HEK293T (cell line): ENCODE measurements at regions not wholly inside any gene's neighbourhood (a gene's known extent, or its start where the extent isn't known, plus 50 kb on each side); places are given as distances from the start of the nearest gene placed in this dataset.

Experiments used
- ARNT ChIP-seq: fragments of 450-650 bp; IDR thresholded peaks from 2 replicates; pipeline ENCODE4 v1.6.1; 2017; ENCODE audit warnings: mild to moderate bottlenecking
- FOXA1 ChIP-seq: fragments of 450-650 bp; IDR thresholded peaks from 2 replicates; pipeline ENCODE4 v1.6.1; 2016; ENCODE audit warnings: mild to moderate bottlenecking
- FOXK2 ChIP-seq: fragments of 450-650 bp; IDR thresholded peaks from 2 replicates; pipeline ENCODE4 v1.6.1; 2016; ENCODE audit warnings: mild to moderate bottlenecking
- FOXM1 ChIP-seq: fragments of 450-650 bp; IDR thresholded peaks from 2 replicates; pipeline ENCODE4 v1.6.1; 2017; ENCODE audit warnings: mild to moderate bottlenecking, borderline replicate concordance
- TF ChIP-seq, protein P1 (sequence below): fragments of 450-650 bp; IDR thresholded peaks from 2 replicates; pipeline ENCODE4 v1.6.1; 2016

DNA sequence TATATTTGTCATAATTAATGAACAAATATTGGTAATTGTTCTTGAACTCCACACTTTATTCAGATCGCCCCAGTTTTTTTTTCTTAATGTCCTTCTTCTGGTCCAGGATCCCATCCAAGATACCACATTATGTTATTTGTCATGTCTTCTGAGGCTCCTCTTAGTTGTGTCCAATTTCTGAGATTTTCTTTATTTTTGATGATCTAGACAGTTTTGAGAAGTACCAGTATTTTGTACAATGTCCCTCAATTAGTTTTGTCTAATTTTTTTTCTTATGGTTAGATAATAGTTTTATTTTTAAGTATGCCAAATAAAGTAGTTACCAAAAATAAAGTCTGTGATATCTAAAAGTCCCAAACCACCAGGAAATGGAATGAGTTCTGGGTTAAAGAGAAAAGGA lies 440.8 kb upstream of the ATP2B1 start:
- TF ChIP-seq FOXA1 (no peak), FOXM1 (no peak), FOXK2 (no peak), ARNT (no peak)
- TF ChIP-seq, protein P1, sequence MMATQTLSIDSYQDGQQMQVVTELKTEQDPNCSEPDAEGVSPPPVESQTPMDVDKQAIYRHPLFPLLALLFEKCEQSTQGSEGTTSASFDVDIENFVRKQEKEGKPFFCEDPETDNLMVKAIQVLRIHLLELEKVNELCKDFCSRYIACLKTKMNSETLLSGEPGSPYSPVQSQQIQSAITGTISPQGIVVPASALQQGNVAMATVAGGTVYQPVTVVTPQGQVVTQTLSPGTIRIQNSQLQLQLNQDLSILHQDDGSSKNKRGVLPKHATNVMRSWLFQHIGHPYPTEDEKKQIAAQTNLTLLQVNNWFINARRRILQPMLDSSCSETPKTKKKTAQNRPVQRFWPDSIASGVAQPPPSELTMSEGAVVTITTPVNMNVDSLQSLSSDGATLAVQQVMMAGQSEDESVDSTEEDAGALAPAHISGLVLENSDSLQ, result no peak
